Stomach (tissue), 8 donors: ENCODE measurements at regions not wholly inside any gene's neighbourhood (a gene's known extent, or its start where the extent isn't known, plus 50 kb on each side); places are given as distances from the start of the nearest gene placed in this dataset.

Source experiments
- DNase-seq, 2 donors: peaks; one replicate each; pipeline versions ENCODE4 v3.0.0 to v3.0.0-alpha.2; 2013 to 2019
- H3K27ac ChIP-seq, 5 donors: fragments of 200-600 bp in 4 of 5; sonication (generic) in 4 of 5; one replicate each; pipeline ENCODE4 v1.5.1; 2013 to 2019; ENCODE audit warnings: mild to moderate bottlenecking in 1 of 5, moderate library complexity in 1 of 5
- H3K27me3 ChIP-seq, 3 donors: fragments of 200-600 bp; sonication (generic); one replicate each; pipeline ENCODE4 v1.5.1; 2017 to 2019; ENCODE audit warnings: mixed run types in 1 of 3
- H3K36me3 ChIP-seq, 4 donors: fragments of 200-600 bp; sonication (generic); 1 replicate in 3 of 4; 2 replicates in 1 of 4; pipeline ENCODE4 v1.5.1; 2016 to 2019
- H3K4me1 ChIP-seq, 4 donors: fragments of 200-600 bp; sonication (generic); one replicate each; pipeline ENCODE4 v1.5.1; 2016 to 2019
- H3K4me3 ChIP-seq, 4 donors: fragments of 200-600 bp; sonication (generic) in 3 of 4; one replicate each; pipeline ENCODE4 v1.5.1; 2016 to 2019; ENCODE audit warnings: mild to moderate bottlenecking in 1 of 4
- H3K9me3 ChIP-seq, 4 donors: fragments of 200-600 bp; sonication (generic); one replicate each; pipeline ENCODE4 v1.5.1; 2016 to 2019
- CTCF ChIP-seq, 7 experiments: fragments of 450-650 bp in 4 of 7; fragments of 200-600 bp in 3 of 7; sonication (generic) in 3 of 7; IDR thresholded peaks; one replicate each; pipeline ENCODE4 v1.5.1; 2016 to 2019; ENCODE audit warnings: antibody characterized with exemption in 7 of 7, control low read depth in 2 of 7, mild to moderate bottlenecking in 1 of 7
- EP300 ChIP-seq: sonication (generic); formaldehyde crosslinking; IDR thresholded peaks from one replicate; pipeline ENCODE4 v1.6.1; 2017; ENCODE audit warnings: antibody characterized with exemption
- POLR2A ChIP-seq, 4 donors: fragments of 450-650 bp; IDR thresholded peaks; one replicate each; pipeline ENCODE4 v1.6.1; 2016; ENCODE audit warnings: antibody characterized with exemption in 4 of 4, control low read depth in 2 of 4, mild to moderate bottlenecking in 1 of 4, moderate library complexity in 1 of 4
- POLR2AphosphoS5 ChIP-seq, 3 donors: sonication (generic); formaldehyde crosslinking; IDR thresholded peaks; one replicate each; pipeline ENCODE4 v1.6.1; 2016; ENCODE audit warnings: antibody characterized with exemption in 3 of 3
- WGBS, 5 donors: extraction: QIAGEN DNeasy Blood & Tissue Kit in 3 of 5; methylation state at CpG; one replicate each; pipeline versions ENCODE4 v1.1.5 to v1.1.7; 2013 to 2018; 5-methylcytosine and 5-hydroxymethylcytosine counted together
- intact Hi-C: fragments of 100-400 bp; cut with DNase I; formaldehyde crosslinking; loops from one replicate; pipeline ENCODE4 v1.15.1; 2023; ENCODE audit warnings: low total_unique reads
- donor health status: healthy with polysubstance abuse.
- donor health status: Bipolar disorder and iron deficiency.
- donor health status: healthy.

GRCh38 chr17:63304704-63305261 lies 141.3 kb downstream of the CYB561 start:
- Histone ChIP-seq H3K36me3 (no peaks in the 10 kb centered on the region), H3K4me3 (no peak overlapping the region), H3K9me3 (no peaks in the 10 kb centered on the region), H3K4me1 (no peaks in the 10 kb centered on the region), H3K27me3 (no peaks in the 10 kb centered on the region), H3K27ac (no peak overlapping the region)
- DNase-seq: no peak
- 98% methylated on average over 8 to 15 of the region's 15 CpGs for WGBS, 5 donors
- intact Hi-C loops: no loop called here
- TF ChIP-seq EP300 (no peak), CTCF (IDR thresholded peaks at IDR 0.05) (no peak), POLR2A (IDR thresholded peaks at IDR 0.05) (no peak), POLR2AphosphoS5 (IDR thresholded peaks at IDR 0.05) (no peak)

- intact Hi-C loops: no loop called here
- H3K9me3 ChIP-seq: no peaks in the 10 kb centered on the region
Measured at GRCh38 chr17:63305857-63306256, 140.2 kb downstream of the CYB561 start.

GRCh38 chr17:63306855-63307254 lies 139.3 kb downstream of the CYB561 start:
- Histone ChIP-seq H3K27ac (no peak overlapping the region), H3K36me3 (no peaks in the 10 kb centered on the region), H3K27me3 (no peaks in the 10 kb centered on the region), H3K4me1 (no peaks in the 10 kb centered on the region), H3K9me3 (no peaks in the 10 kb centered on the region), H3K4me3 (no peak overlapping the region)
- TF ChIP-seq CTCF (IDR thresholded peaks at IDR 0.05) (no peak), POLR2AphosphoS5 (IDR thresholded peaks at IDR 0.05) (no peak), POLR2A (IDR thresholded peaks at IDR 0.05) (no peak), EP300 (no peak)
- intact Hi-C loops: no loop called here
- WGBS, 5 donors: 94 to 97% (median 95%) methylated on average over 3 of the region's 3 CpGs
- DNase-seq: no peak

More at GRCh38 chr17:63305857-63306256, 140.2 kb downstream of the CYB561 start:
- no peak for DNase-seq
- no peak overlapping the region for H3K4me3 ChIP-seq
- H3K27me3 ChIP-seq: no peaks in the 10 kb centered on the region
- no peaks in the 10 kb centered on the region for H3K36me3 ChIP-seq
- 93 to 98% (median 95%) methylated on average over 7 of the region's 7 CpGs for WGBS, 5 donors
- TF ChIP-seq POLR2A (IDR thresholded peaks at IDR 0.05) (no peak), CTCF (IDR thresholded peaks at IDR 0.05) (no peak), POLR2AphosphoS5 (IDR thresholded peaks at IDR 0.05) (no peak), EP300 (no peak)
- H3K27ac ChIP-seq: no peak overlapping the region
- H3K4me1 ChIP-seq: no peaks in the 10 kb centered on the region

- intact Hi-C loops: no loop called here
- no peaks in the 10 kb centered on the region for H3K36me3 ChIP-seq
- no peaks in the 10 kb centered on the region for H3K27me3 ChIP-seq
- no peak overlapping the region for H3K27ac ChIP-seq
- H3K9me3 ChIP-seq: no peaks in the 10 kb centered on the region
- H3K4me1 ChIP-seq: no peaks in the 10 kb centered on the region
- no peak for DNase-seq
- TF ChIP-seq POLR2AphosphoS5 (IDR thresholded peaks at IDR 0.05) (no peak), POLR2A (IDR thresholded peaks at IDR 0.05) (no peak), EP300 (no peak), CTCF (IDR thresholded peaks at IDR 0.05) (no peak)
- no peak overlapping the region for H3K4me3 ChIP-seq
- WGBS, 5 donors: 94 to 100% (median 98%) methylated on average over 1 of the region's 1 CpG
Measured at GRCh38 chr17:63308272-63308671, 137.8 kb downstream of the CYB561 start.
